Stomach smooth muscle (tissue), 2 donors: ENCODE measurements at regions not wholly inside any gene's neighbourhood (a gene's known extent, or its start where the extent isn't known, plus 50 kb on each side); places are given as distances from the start of the nearest gene placed in this dataset.
A peak's percentile ranks its signal among the peaks of the same experiment; 100 is the strongest.

Experiments used
- H3K27ac ChIP-seq: one replicate; pipeline ENCODE4 v1.7.0; 2013; ENCODE audit warnings: mild to moderate bottlenecking, low read length, inconsistent platforms
- H3K27me3 ChIP-seq, 2 donors: one replicate each; pipeline ENCODE4 v1.7.0; 2013; ENCODE audit warnings: low read length in 2 of 2; ENCODE audit not compliant: insufficient read depth in 2 of 2, control insufficient read depth in 1 of 2
- H3K36me3 ChIP-seq, 2 donors: one replicate each; pipeline ENCODE4 v1.7.0; 2013; ENCODE audit warnings: low read length in 2 of 2; ENCODE audit not compliant: control insufficient read depth in 2 of 2, insufficient read depth in 2 of 2
- H3K4me1 ChIP-seq: one replicate; pipeline ENCODE4 v1.7.0; 2013; ENCODE audit warnings: low read length; ENCODE audit not compliant: control insufficient read depth, insufficient read depth
- H3K4me3 ChIP-seq, 2 donors: one replicate each; pipeline ENCODE4 v1.7.0; 2013; ENCODE audit warnings: low read length in 2 of 2
- H3K9ac ChIP-seq, 2 donors: one replicate each; pipeline ENCODE4 v1.7.0; 2013; ENCODE audit warnings: low read length in 2 of 2, mild to moderate bottlenecking in 1 of 2
- H3K9me3 ChIP-seq, 2 donors: one replicate each; pipeline ENCODE4 v1.7.0; 2013; ENCODE audit warnings: low read length in 2 of 2; ENCODE audit not compliant: control insufficient read depth in 2 of 2
- donor health status: healthy.
- donor health status: Pancreatic carcinoma.

DNA sequence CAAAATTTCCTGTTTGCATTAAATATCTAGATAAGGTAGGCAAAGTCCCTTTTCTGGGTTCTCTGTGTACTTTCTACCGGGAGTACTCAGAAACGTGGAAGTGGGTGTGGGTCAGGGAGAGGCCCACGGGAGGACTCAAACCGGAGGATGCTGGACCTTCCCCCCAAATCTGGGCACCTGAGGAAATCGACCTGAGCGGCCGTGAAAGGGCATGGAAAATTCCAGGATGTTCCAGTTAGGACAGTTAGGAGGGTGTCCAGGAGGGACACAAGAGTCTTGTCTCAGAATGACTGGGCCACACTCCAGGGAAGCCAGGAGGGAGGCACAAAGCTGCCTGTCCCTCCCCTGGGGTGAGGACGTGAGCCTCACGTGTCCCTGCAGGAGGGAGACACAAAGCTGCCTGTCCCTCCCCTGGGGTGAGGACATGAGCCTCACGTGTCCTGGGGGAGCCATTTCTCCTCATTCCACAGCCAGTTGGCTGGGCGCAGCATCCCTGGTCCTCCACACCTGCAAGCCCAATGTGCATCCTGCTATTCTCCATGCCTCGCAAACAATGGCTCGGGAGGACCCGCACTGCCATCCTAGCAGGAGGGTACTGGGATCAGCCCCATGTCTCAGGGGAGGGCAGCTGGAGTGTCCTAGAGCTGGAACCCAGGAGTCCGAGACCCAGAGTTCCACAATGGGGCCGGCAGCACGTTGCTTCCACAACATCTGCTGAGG lies 190.5 kb upstream of the PPP2R2D start:
- H3K27me3 ChIP-seq = no peaks in the 10 kb centered on the region
- H3K9me3 ChIP-seq = peaks cover 6 to 15% of the 10 kb centered on the region in 2 donors
- H3K36me3 ChIP-seq = no peaks in the 10 kb centered on the region
- H3K9ac ChIP-seq = no peak overlapping the region
- H3K4me1 ChIP-seq = no peaks in the 10 kb centered on the region
- H3K27ac ChIP-seq = no peak overlapping the region
- no peak overlapping the region for H3K4me3 ChIP-seq

DNA sequence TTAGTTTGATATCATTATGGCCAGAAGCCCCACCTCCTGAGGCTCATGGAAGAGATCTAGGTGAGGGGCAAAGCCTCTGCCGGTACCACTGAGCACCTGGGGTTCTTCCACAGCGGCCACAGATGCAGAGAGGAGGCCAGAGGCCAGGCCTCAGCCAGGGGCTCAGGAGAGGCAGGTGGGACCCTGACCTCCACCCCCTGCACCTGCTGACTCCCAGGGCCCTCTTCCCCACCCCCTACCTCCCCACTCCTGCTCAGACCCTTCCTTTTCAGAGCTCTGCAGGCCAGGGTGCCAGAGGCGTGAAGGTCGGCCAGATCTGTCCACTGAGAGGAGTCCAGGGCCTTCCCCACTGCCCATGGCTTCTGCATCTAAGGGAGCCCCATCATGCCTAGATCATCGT lies 178.7 kb upstream of the PPP2R2D start:
- no peaks in the 10 kb centered on the region for H3K36me3 ChIP-seq
- no peaks in the 10 kb centered on the region for H3K27me3 ChIP-seq
- H3K4me3 ChIP-seq = no peak overlapping the region
- H3K9ac ChIP-seq = no peak overlapping the region
- peaks cover 11% of the 10 kb centered on the region for H3K4me1 ChIP-seq
- no peak overlapping the region for H3K27ac ChIP-seq
- no peaks in the 10 kb centered on the region for H3K9me3 ChIP-seq

DNA sequence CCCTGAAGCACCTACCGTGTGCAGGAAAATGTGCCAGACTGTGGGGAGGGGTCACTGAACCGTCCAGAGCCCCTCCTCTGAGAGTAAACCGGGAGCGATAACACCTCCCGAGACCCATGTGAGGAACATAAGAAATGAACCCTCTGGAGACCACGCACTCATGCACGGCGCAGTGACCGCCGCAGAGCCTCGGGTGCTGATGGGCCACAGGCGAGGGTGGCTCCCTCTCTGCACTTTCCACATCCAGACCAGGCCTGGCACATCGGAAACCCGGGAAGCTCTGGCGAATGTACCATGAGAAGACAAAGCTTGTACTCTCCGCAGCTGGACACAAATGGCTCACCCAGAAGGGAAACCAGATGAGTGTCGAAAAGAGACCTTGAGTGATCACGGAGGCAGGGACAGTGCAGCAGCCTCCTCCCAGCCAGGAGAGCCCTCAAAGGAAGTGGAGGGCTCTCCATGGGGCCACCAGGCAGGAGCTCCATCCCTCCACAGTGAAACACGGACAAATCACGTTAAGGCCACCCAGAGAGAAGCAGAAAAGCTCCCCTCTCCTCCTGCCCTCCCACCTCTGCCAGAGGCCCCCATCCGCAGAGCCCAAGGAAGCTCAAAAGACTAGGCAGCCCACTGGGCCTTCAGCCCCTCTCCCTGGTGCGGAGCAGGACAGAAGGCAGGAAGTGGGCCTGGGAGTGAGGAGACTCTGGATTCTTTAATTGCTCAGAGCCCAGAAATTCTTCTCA lies 178.1 kb upstream of the PPP2R2D start:
- Histone ChIP-seq H3K9me3 (no peaks in the 10 kb centered on the region), H3K4me3 (no peak overlapping the region)

DNA sequence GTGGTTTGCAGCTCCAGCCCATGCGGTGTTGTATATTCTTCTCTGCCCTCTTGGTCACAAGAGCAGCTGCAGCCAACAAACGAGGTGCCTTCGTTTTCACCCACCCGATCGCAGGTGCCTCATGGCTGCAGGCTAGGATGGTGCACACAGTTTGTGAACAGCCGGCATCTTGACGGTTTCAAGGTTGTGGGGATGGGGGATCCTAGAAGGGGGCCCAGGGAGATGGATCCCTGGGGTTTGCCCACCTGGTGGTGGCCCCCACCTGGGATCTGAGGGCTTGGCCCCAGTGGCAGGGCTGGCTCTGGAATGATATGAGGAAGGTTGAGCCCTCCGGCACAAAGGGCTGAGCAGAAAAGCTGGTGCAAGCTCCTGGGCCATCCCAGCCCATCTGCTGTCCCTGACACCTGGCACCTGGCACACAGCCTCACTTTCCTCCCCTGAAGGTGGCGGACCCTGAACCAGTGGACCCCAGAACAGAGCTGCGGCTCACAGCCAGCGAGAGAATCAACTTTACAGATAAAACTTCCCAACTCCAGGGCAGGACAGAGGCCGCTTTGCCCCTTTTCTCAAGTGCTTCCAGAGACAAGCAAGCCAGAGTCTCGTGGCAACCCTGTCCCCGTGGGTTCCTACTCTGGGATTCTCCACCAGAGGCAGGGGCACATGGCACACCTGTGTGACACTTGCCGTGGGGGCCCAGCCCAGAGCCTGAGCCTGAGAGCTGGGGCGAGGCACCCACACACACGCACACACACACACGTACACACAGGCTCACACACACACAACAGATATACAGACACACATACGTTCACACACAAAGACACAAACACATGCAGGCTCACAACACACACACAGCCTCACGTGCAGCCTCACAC lies 177.3 kb upstream of the PPP2R2D start:
- peaks cover 11% of the 10 kb centered on the region for H3K4me1 ChIP-seq
- H3K9ac ChIP-seq = no peak overlapping the region
- H3K27me3 ChIP-seq = no peaks in the 10 kb centered on the region
- H3K9me3 ChIP-seq = no peaks in the 10 kb centered on the region
- no peak overlapping the region for H3K27ac ChIP-seq
- no peaks in the 10 kb centered on the region for H3K36me3 ChIP-seq
- no peak overlapping the region for H3K4me3 ChIP-seq

More for the DNA sequence above, 178.1 kb upstream of the PPP2R2D start:
- H3K4me1 ChIP-seq = peaks cover 11% of the 10 kb centered on the region
- H3K9ac ChIP-seq = no peak overlapping the region
- no peaks in the 10 kb centered on the region for H3K36me3 ChIP-seq
- H3K27me3 ChIP-seq = no peaks in the 10 kb centered on the region
- H3K27ac ChIP-seq = no peak overlapping the region

DNA sequence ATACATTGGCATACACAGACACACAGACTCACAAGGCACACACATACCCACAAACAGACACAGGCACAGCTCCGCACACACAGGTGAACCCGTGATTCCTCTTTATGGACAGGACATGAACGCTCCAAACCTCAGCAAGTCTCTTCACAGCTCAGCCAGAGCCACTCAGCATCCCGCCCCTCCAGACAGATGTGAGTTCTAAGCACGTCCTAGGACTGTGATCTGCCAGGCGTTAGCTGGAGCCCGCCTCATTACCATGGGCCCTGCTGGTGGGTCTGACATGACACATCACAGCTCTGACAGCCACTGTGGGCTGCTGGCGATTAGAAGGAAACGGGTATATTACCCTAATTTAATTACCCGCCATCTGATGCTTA lies 176.7 kb upstream of the PPP2R2D start:
- Histone ChIP-seq H3K27ac (no peak overlapping the region), H3K4me3 (no peak overlapping the region), H3K27me3 (no peaks in the 10 kb centered on the region), H3K9me3 (no peaks in the 10 kb centered on the region), H3K4me1 (peaks cover 11% of the 10 kb centered on the region), H3K9ac (no peak overlapping the region), H3K36me3 (no peaks in the 10 kb centered on the region)

DNA sequence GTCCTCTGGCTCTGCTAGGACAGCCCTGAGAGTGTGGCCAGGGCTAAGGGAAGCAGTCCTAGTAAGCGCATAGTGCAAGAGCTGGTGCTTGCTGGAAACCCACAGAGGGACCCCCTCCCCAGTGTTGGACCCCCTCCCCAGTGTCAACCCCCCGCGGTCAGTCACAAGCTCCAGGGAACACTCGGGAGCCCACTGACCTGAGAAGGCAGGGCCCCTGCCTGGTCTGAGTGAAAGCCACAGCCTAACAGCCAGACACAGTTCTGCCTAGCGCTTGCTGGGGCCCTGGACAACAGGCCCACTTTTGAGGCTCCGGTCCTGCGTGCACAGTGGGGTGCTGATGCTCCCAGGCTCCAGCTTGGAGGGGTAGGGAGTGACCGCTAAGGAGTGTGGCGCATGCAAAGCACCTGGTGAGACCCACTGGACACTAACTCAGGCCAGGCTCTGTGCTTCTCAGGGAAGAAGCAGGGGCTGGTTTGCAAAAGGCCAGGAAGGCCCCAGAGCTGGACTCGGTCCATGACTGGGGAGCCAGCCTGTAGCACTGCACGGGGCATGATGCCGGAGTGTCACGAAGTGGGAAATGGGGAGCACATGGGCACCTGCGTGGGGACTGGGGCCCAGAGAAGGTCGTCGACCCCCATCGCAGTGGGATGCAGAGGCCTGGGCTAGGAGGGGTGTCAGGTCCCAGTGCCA lies 175.8 kb upstream of the PPP2R2D start:
- Histone ChIP-seq H3K9ac (no peak overlapping the region), H3K4me3 (no peak overlapping the region), H3K36me3 (no peaks in the 10 kb centered on the region), H3K4me1 (peaks cover 11% of the 10 kb centered on the region), H3K9me3 (no peaks in the 10 kb centered on the region), H3K27me3 (no peaks in the 10 kb centered on the region), H3K27ac (no peak overlapping the region)

DNA sequence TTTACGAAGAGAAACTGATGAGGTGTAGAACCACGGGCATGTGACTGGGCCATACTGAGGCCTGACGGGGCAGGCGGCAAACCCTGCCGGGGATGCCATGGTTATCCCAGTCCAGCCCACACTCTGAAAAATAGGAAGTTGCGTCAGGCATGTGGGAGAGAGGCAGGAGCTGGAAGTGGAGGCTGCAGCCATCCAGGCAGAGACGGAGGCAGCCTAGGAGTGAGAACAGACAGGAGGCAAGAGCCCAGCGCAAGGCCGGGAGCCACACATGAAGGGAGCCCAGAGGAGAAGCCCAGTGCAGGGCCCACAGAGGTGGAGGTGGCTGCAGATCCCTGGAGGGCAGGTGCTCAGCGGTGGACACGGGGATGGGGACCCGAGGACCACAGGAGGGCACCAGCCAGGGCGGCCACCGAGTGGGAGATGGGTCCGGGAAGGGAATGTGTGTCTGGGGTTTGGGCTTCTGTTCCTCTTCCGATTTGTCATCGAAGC lies 175.2 kb upstream of the PPP2R2D start:
- no peak overlapping the region for H3K27ac ChIP-seq
- H3K4me1 ChIP-seq = peaks cover 11% of the 10 kb centered on the region
- no peaks in the 10 kb centered on the region for H3K9me3 ChIP-seq
- H3K36me3 ChIP-seq = no peaks in the 10 kb centered on the region
- no peak overlapping the region for H3K4me3 ChIP-seq
- H3K9ac ChIP-seq = no peak overlapping the region
- no peaks in the 10 kb centered on the region for H3K27me3 ChIP-seq

DNA sequence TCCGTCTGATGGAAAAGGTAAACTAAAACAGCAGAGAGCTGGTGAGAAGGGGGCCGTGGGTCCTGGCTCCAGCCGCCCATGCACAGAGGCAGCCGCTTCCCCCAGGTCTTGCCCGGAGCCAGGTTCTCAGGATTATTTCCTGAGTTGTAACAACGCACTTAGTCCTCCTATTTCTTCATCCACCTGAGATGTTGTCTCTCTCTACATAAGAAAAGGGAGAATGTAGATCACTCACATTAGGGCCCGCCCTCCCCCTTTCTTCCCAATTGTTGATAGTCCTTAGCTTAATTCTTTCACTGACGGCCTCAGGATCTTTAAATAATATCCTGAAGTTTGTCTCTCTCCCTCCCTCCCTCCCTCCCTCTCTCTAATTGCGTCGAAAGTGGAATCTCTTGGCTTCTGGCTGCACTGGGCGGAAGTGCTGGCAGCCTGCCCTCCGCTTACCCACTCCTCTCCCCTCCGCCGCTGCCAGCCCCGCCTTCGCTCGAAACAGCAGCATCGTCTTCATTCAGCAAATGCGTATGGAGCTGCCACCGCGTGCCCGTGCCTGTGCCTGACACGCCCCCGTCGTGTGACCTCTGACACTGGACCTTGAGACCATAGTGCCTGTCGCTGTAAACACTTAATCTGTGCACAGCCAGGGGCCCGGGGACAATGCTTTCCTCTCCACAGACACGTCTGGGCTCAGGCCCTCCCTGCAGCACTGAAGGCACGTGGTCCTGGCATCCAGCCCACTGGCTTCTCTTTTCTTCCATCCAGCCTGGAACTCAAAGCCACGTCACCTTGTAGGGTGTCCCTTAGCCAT lies 174.5 kb upstream of the PPP2R2D start:
- Histone ChIP-seq H3K9ac (no peak overlapping the region), H3K4me3 (peak overlapping the region; percentile 52 to 66), H3K27ac (no peak overlapping the region), H3K4me1 (peaks cover 11% of the 10 kb centered on the region), H3K36me3 (no peaks in the 10 kb centered on the region), H3K9me3 (no peaks in the 10 kb centered on the region), H3K27me3 (no peaks in the 10 kb centered on the region)

DNA sequence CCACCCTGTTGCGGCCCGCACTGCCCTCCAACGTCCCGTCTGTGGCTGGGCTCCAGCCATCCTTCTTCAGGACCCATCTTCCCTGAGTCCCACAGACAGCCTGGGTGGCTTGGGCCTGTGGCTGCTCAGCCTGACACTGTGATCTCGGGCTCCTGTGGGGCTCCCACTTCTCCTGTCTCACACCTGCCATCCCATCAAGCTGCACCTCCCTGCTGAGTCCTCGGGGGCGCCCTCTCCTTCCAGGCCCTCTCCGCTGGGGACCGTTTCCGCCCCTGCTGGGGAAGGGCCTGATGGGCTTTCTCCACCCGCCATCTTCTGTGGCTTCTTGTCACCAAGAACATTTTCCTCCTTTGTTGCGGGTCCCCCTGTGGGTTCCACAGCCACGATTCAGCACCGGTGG lies 173.8 kb upstream of the PPP2R2D start:
- no peak overlapping the region for H3K27ac ChIP-seq
- H3K9me3 ChIP-seq = peaks cover 0 to 4% of the 10 kb centered on the region in 2 donors
- H3K4me1 ChIP-seq = peaks cover 11% of the 10 kb centered on the region
- H3K9ac ChIP-seq = no peak overlapping the region
- no peaks in the 10 kb centered on the region for H3K27me3 ChIP-seq
- peak overlapping the region in 1 of 2 donors; percentile 66 for H3K4me3 ChIP-seq
- no peaks in the 10 kb centered on the region for H3K36me3 ChIP-seq
